KMS-11 (cell line): ENCODE measurements at regions not wholly inside any gene's neighbourhood (a gene's known extent, or its start where the extent isn't known, plus 50 kb on each side); places are given as distances from the start of the nearest gene placed in this dataset.

Experiments
- H2AFZ ChIP-seq: fragments of 200-600 bp; sonication (generic); 2 replicates; pipeline ENCODE4 v1.6.1; 2016; ENCODE audit warnings: antibody characterized with exemption, mixed run types, low read depth
- H3K27ac ChIP-seq: fragments of 200-600 bp; sonication (generic); 2 replicates; pipeline ENCODE4 v1.6.1; 2016; ENCODE audit warnings: mild to moderate bottlenecking, mixed run types
- H3K27me3 ChIP-seq: fragments of 200-600 bp; sonication (generic); 2 replicates; pipeline ENCODE4 v1.6.1; 2017; ENCODE audit warnings: mild to moderate bottlenecking, low read depth, mixed run types, moderate library complexity; ENCODE audit not compliant: insufficient read depth
- H3K36me3 ChIP-seq: fragments of 200-600 bp; sonication (generic); 2 replicates; pipeline ENCODE4 v1.6.1; 2017; ENCODE audit warnings: mild to moderate bottlenecking, mixed run types; ENCODE audit not compliant: insufficient read depth
- H3K4me1 ChIP-seq: fragments of 200-600 bp; sonication (generic); 2 replicates; pipeline ENCODE4 v1.6.1; 2016; ENCODE audit warnings: mild to moderate bottlenecking, low read depth, mixed run types; ENCODE audit not compliant: poor library complexity, severe bottlenecking
- H3K4me2 ChIP-seq: fragments of 200-600 bp; sonication (generic); 2 replicates; pipeline ENCODE4 v1.7.0; 2016; ENCODE audit warnings: mild to moderate bottlenecking, mixed run types
- H3K4me3 ChIP-seq: fragments of 200-600 bp; sonication (generic); IDR thresholded peaks from 2 replicates; pipeline ENCODE4 v1.6.1; 2017; ENCODE audit warnings: low read depth, low read length, mixed read lengths; ENCODE audit not compliant: insufficient read depth
- H3K79me2 ChIP-seq: fragments of 200-600 bp; sonication (generic); 2 replicates; pipeline ENCODE4 v1.6.1; 2016; ENCODE audit warnings: low read depth, mixed run types; ENCODE audit not compliant: insufficient read depth
- H3K9ac ChIP-seq: fragments of 200-600 bp; sonication (generic); 2 replicates; pipeline ENCODE4 v1.6.1; 2016; ENCODE audit warnings: mild to moderate bottlenecking, mixed run types
- H4K20me1 ChIP-seq: fragments of 200-600 bp; sonication (generic); 2 replicates; pipeline ENCODE4 v1.6.1; 2016; ENCODE audit warnings: mild to moderate bottlenecking, mixed run types; ENCODE audit not compliant: insufficient read depth
- TF ChIP-seq, protein P1 (sequence below): fragments of 200-600 bp; sonication (generic); conservative IDR thresholded peaks from 2 replicates; pipeline ENCODE4 v1.6.1; 2017; ENCODE audit warnings: low read depth, mild to moderate bottlenecking, antibody characterized with exemption, low read length, moderate library complexity, mixed read lengths

DNA sequence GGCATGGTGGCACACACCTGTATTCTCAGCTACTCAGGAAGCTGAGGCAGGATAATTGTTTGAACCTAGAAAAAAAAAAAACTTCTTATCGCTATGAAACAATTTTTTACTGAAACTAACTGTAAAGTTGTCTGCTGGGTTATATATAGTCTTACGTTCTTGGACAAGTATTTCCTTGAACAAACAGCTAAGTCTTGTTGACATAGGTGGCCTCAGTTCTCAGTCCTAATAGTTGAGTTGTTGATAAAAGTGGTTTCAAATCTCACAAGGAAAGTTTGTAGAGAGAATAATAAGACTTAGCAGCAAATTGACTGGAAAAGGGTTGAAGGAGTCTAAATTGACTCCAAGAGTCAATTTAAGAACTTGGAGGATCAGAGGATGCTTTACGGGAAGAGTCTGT is 166.5 kb upstream of the KCNJ3 start:
- no peaks in the 10 kb centered on the region for H4K20me1 ChIP-seq

DNA sequence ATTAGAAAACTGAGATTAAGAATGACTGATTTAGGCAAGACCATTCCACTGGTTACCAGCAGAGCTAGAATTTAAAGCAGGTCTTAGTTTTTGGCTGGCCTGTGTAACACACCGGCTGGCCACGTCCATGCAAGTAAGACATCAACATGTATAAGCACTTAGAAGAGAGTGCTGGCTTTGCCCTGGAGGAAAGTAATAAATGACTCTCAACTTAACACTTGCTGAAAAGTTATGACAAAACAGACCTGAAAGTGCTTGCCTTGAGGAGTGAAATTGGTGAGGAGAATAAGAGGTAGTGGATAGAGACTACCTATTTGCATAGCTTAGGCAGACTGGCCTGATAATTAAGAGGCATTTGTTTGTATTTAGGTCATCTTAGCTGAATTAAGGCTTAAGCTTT is 165.7 kb upstream of the KCNJ3 start:
- H2AFZ ChIP-seq, result no peak overlapping the region
- TF ChIP-seq, protein P1, sequence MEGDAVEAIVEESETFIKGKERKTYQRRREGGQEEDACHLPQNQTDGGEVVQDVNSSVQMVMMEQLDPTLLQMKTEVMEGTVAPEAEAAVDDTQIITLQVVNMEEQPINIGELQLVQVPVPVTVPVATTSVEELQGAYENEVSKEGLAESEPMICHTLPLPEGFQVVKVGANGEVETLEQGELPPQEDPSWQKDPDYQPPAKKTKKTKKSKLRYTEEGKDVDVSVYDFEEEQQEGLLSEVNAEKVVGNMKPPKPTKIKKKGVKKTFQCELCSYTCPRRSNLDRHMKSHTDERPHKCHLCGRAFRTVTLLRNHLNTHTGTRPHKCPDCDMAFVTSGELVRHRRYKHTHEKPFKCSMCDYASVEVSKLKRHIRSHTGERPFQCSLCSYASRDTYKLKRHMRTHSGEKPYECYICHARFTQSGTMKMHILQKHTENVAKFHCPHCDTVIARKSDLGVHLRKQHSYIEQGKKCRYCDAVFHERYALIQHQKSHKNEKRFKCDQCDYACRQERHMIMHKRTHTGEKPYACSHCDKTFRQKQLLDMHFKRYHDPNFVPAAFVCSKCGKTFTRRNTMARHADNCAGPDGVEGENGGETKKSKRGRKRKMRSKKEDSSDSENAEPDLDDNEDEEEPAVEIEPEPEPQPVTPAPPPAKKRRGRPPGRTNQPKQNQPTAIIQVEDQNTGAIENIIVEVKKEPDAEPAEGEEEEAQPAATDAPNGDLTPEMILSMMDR, result no peak
- no peaks in the 10 kb centered on the region for H3K27me3 ChIP-seq
- no peak overlapping the region for H3K27ac ChIP-seq
- H3K4me2 ChIP-seq, result no peak overlapping the region
- H3K4me3 ChIP-seq, result no peak overlapping the region
- no peaks in the 10 kb centered on the region for H4K20me1 ChIP-seq
- no peaks in the 10 kb centered on the region for H3K79me2 ChIP-seq
- H3K9ac ChIP-seq, result no peak overlapping the region
- H3K36me3 ChIP-seq, result no peaks in the 10 kb centered on the region
- H3K4me1 ChIP-seq, result no peaks in the 10 kb centered on the region

More for the DNA sequence above, 166.5 kb upstream of the KCNJ3 start:
- no peak overlapping the region for H2AFZ ChIP-seq
- H3K4me3 ChIP-seq, result no peak overlapping the region
- no peaks in the 10 kb centered on the region for H3K79me2 ChIP-seq
- TF ChIP-seq, protein P1, result no peak
- H3K36me3 ChIP-seq, result no peaks in the 10 kb centered on the region
- no peaks in the 10 kb centered on the region for H3K4me1 ChIP-seq
- no peak overlapping the region for H3K4me2 ChIP-seq
- H3K27me3 ChIP-seq, result no peaks in the 10 kb centered on the region
- no peak overlapping the region for H3K27ac ChIP-seq
- no peak overlapping the region for H3K9ac ChIP-seq

DNA sequence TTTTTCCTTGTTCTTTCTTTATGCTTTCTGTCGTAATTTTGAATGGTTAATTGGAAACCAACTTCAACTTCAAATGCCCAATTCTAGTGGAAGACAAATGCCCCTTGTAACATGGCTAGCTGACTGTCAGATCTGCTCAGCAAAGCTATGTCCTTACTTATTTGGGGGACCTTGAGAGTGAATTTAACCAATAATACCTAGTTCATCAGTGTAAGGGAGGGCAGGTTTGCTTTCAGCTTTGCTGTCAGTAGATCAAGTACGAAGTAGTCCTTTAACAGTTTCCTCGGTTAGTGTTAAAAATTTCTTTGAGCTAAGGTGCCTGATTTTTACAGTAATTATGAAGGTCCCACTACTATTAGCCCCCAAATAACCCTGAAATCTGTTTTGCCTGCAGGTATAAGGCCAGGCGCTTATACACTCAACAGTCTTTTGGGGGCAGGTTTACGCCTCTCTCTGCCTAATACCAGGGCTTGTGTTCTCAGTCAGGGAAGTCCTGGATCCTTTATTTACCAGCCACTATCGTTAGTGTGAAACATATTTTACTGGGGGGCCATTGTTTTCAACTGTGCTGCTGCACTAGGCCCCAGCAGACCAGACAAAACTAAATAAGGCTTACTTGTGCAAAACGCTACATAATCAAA is 165.1 kb upstream of the KCNJ3 start:
- no peak overlapping the region for H3K27ac ChIP-seq
- no peak overlapping the region for H2AFZ ChIP-seq
- H3K36me3 ChIP-seq, result no peaks in the 10 kb centered on the region
- no peak overlapping the region for H3K4me2 ChIP-seq
- no peaks in the 10 kb centered on the region for H3K4me1 ChIP-seq
- H3K4me3 ChIP-seq, result no peak overlapping the region
- H3K9ac ChIP-seq, result no peak overlapping the region
- TF ChIP-seq, protein P1, result no peak
- H3K79me2 ChIP-seq, result no peaks in the 10 kb centered on the region
- no peaks in the 10 kb centered on the region for H4K20me1 ChIP-seq
- no peaks in the 10 kb centered on the region for H3K27me3 ChIP-seq

DNA sequence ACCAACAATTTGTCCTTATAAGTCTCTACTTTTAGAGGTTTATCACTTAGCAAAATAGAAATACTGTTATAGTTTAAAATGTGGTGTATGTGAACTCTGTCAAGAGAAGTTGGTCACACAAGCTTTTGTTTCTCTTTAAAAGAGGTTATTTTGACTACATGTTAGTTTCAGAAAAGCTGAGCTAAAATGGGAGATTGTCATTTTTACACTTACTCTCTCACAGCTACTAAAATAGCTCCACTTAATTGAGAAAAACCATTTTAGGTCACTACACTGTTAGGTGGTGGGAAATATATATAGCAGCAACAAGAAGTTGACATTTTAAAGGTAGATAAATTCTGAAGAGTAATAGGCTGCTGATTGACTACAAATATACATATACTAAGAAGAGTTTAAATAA is 161.5 kb upstream of the KCNJ3 start:
- Histone ChIP-seq H3K4me2 (no peak overlapping the region), H3K79me2 (no peaks in the 10 kb centered on the region), H3K27me3 (no peaks in the 10 kb centered on the region), H3K9ac (no peak overlapping the region), H3K4me1 (no peaks in the 10 kb centered on the region), H3K27ac (no peak overlapping the region), H3K4me3 (no peak overlapping the region), H3K36me3 (no peaks in the 10 kb centered on the region), H2AFZ (no peak overlapping the region), H4K20me1 (no peaks in the 10 kb centered on the region)
- TF ChIP-seq, protein P1, result no peak
